ENCODE measurements at regions not wholly inside any gene's neighbourhood (a gene's known extent, or its start where the extent isn't known, plus 50 kb on each side); places are given as distances from the start of the nearest gene placed in this dataset.

DNA sequence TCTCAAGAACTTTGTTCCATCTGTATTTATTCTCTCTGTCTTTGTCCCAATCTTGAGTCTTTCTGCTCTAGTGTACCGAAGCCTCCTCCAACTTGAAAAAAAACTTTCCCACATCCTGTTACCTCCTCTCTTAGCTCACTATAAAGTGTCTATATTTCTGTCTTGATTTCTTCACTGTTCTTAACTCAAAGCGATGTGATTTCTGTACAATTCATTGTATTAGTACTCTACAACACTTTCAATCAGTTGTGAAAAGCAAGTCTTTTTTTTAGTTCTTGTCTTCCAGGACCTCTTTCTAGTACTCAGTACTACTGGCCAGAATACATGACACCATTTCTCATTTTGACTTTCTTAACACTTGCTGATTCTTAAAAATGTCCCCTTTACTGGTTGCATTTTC is 353.5 kb upstream of the SATB1 start:
- no peak for DNase-seq (ENCODE audit: low read depth in 1 of 2, low spot score in 1 of 2)

DNA sequence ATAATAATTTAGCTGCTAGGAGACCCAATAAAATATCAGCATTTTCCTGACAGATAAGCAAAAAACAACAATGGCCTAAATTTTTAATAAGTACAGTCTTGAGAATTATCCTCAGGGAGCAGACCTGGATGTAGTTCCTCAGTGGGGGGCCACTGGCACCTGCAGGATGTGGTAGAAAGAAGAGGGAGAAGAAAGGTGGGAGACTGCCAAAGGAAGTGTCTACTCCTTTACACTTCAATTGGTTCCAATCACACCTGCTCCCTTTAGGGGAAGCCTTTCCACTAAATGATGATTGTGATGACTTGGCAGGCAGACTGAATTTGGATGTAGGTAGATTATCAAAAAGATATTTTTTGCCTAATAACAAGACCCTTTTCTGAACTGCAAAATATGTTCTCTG is 353.0 kb upstream of the SATB1 start:
- DNase-seq (ENCODE audit: low read depth in 1 of 2, low spot score in 1 of 2): no peak

DNA sequence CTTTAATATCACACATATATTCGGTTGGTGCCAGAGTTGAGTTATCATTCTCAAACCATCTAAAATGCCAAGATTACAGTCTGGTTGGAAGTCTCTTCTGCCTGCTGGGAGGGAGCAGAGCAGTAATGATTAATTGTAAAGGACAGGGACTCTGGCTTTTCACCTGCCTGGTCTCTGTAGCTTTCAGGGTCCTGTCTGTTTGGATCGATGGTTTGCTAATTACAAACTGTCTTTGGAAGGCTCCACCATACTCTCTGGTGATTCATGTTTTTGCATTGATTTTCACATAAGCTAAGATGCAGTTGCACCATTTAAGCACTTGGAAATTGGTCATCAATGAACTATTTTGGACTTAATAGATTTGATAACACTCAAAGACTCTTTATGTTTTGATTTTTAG is 350.4 kb upstream of the SATB1 start:
- no peak for DNase-seq (ENCODE audit: low read depth in 1 of 2, low spot score in 1 of 2)

DNA sequence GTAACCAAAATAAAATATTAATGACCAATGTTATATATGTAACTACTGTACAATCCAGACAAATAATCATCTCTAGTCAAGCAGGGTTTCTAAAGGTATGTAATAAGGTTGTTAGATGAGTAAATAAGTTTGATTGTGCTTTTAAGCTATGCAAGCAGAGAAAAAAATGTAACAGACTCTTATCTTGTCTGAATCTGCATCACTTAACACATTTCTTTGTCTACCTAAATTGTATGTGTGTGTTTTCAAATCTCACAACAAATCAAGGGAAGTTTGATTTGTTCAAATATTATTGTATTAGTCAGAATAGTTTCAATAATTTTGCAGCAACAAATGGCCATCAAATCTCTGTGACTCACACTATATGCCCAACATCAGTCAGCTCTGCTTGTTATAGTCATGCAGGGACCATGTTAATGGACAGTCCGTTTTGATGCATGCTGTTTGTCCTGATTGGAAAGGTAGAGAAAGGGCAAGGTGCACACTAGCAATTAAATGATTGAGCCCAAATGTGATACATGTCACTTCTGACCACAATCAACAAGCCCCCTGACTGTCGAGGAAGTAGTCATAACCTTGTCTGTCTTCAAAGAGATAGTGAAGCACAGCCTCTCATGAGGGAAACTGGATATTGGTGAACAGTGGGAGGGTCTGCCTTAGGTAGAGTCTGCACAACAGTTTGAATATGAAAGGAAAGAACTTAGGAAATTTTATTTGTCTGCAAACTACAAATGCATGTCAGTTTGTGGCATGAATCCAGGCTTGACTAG is 349.4 kb upstream of the SATB1 start:
- no peak for DNase-seq (ENCODE audit: low read depth in 1 of 2, low spot score in 1 of 2)

DNA sequence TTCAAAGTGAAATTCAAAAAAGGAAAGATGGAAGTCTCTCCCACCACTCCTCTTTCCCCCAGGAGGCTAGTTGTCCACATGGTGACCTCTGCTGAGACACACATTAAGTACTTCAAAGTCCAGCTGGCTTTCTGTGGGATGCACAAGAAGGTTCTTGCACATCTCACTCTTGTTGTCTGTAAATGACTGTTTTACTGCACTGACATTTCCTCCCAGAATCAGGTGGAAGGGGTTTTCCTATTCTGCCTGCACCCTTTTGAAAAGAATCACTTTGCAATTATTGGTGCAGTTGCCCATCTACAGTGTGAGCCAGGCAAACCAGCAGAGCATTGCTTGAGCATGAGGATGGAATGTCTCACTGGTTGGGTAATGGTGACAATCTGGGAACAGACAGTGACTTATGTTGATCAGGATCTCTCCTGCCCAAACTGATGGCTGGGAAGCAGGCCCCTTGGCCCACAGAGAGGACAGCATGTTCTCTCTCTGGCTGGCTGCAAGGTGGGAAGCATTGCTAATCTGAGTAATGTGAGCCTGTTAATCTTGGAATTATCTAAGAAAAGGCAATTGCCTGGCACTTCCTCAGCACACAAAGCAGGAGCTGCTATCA is 347.7 kb upstream of the SATB1 start:
- no peak for DNase-seq (ENCODE audit: low read depth in 1 of 2, low spot score in 1 of 2)

DNA sequence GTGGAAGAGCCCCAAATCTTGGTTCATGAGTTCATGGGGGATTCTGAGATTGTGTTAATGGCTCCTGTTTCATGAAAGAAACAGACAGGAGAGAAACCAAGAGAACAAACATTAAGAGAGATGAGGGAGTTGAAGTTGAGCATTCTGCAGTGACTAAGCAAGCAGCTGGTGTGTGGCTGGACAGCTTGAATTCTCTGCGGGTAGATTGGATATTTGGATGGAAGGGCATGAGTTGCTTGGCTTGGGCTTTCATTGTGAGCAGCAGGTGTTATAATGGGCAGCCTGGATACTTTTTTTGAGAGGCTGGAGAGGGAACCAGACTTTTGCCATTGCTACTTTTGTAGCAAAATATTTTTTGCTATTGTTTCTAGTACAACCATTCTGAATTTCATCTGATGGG is 346.8 kb upstream of the SATB1 start:
- DNase-seq (ENCODE audit: low read depth in 1 of 2, low spot score in 1 of 2): no peak

DNA sequence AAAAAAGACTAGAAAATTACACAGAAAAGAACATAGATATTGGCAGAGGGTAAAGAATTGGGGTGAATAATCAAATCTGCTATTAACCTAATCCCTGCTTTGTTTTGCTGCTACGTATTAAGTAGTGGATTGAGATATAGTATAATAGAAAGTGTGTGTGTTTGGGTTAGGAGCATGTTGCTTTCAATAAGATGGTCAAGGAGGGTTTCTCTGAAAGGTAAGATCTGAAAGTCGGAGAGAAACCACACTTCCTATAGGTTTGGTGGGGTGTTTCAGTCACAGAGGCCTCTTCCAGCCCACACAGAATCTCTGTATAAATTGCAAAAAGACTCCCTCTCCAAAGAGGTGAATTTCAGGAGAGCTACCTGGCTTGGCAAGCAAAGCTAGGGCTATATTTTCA is 345.7 kb upstream of the SATB1 start:
- no peak for DNase-seq (ENCODE audit: low read depth in 1 of 2, low spot score in 1 of 2)

DNA sequence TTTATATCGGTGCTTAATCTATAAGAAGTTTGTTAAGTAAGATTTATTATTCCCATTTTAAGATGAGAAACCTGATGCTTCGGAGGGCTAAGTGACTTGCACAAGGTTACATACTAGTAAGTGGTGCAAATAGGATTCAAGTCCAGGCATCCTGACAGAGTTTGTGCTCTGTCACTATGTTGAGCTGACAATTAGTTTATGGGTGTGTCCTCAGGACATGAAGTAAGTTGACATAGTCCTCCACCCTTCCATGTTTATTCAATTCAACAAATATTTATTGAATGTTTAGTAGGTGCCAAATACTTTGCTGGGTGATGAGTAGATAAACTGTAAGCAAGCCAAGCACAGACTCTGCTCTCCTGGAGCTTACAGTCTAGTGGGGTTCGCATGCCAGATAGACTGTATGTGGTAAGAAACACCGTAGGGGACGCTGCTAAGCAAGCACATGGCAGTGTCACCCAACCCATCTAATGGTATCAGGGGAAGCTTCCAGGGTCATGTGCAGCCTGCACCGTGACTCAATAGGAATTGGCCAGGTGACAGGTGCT is 342.7 kb upstream of the SATB1 start:
- no peak for DNase-seq (ENCODE audit: low read depth in 1 of 2, low spot score in 1 of 2)

DNA sequence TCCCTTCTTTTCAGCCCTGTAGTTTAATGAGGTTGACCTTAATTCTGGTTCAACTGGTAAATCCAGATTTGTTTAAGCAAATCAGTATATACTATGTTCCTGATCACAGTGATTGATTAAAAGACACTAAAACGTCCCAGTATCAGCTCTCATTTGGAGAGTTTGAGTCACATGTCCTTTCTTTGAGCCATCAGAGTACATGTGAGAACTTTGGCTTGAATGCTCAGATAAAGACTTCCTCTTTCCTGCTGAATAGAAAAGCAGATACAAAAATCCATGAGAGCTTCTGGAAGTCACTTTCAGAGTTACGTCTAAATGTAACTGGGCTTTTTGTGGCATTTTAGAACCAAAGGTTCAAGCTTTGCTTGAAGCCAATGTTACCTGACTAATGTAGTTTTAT is 341.8 kb upstream of the SATB1 start:
- no peak for DNase-seq (ENCODE audit: low read depth in 1 of 2, low spot score in 1 of 2)

DNA sequence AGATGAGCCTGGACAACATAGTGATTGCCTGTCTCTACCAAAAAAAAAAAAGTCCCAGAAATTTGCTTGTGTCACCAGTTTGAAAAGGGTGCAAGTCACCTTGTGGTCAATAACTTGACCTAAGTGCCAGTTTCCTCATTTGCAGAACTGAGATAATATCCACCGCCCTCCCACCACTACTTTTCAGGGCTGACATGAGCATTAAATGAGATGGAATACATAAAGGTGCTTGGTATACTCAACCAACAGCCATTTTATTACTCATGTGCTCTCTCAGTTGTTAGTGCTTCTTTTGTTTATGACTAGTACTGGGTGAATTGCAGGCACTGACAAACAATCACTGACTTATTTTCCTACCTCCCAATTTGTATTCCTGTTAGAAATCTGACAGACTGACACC is 340.5 kb upstream of the SATB1 start:
- no peak for DNase-seq (ENCODE audit: low read depth in 1 of 2, low spot score in 1 of 2)

DNA sequence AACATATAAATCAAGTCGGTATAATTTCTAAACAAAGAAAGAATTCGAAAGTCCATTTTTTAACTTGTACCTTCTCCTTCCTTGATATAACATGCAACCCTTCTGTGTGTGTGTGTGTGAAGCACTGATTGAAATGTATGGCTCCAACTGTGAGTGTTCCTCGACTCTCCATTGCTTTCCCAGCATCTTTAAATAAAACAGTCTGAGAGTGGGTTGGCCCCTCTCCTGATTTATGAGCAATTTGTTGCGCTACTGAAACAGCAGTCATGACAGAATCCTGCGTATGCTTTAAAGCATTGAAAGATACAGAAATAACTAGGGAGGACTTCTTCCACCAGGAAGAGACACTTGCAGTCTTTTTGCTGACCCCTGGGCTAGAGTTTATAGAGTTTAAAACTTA is 340.0 kb upstream of the SATB1 start:
- DNase-seq (ENCODE audit: low read depth in 1 of 2, low spot score in 1 of 2): no peak

DNA sequence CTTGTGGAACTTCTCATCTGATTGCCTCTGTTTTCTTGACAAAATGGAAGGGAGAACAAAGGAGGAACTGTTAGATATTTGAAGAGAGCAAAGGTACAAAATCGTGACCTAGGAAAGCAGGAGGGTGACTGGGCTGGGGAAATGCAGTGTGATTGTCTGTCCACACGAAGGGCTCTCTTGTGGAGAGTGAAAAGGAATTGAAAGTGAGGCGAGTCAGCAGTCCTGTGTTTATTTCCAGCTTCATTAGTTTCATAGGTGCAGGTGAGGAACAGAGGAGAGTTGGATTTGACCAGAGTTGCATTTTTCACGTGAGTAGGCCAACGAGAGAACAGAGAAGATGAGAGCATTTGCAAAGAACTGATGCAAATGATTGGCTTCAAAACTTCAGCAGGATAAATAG is 336.4 kb upstream of the SATB1 start:
- DNase-seq (ENCODE audit: low read depth in 1 of 2, low spot score in 1 of 2): no peak

DNA sequence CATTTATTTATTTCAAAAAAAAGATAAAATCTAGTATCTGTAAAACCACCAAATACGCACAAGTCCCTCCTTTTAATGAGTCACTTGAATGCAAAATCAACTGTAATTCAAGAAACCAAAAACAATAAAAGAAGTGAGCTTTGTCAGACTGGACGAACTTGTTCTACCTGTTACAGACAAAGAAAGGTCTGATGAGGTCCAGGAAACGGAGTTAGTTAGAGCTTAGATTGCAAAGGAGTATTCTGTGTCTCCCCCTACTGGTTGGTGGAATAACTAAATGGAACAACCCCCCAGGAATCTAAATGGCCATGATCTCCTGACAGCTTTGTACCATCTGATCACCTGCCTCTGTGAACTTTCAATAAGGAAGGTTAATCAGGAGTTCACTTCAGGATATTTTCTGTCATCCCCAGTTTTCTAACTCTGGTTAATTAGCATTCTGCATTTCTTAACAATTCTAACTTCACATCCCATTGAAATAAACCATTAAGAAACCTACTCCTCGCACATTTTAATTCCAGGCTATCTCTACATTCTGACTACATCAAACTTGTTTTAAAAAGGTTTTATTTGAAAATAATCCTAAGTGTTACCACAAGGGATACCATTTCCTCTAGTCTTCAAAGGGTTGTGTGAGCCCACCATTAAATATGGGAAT is 333.0 kb upstream of the SATB1 start:
- DNase-seq (ENCODE audit: low read depth in 1 of 2, low spot score in 1 of 2): no peak

DNA sequence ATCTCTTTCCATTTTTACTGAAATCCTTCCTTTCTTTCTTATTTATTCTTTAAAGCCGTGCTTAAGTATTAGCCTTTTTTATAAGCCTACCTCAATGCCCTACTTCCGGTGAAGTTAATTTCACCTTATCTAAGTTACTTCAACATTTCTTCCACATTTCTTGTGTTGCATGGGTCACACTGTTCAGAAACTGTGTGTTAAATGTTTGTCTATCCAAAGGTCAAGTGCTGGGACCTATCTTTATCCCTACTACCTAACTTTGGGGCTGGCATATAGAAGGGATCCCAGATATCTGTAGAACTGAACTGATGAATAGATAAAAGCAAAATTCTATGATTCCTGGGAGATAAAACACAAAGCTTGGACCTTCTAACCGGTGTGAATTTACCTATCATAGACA is 332.3 kb upstream of the SATB1 start:
- DNase-seq (ENCODE audit: low read depth in 1 of 2, low spot score in 1 of 2): no peak

DNA sequence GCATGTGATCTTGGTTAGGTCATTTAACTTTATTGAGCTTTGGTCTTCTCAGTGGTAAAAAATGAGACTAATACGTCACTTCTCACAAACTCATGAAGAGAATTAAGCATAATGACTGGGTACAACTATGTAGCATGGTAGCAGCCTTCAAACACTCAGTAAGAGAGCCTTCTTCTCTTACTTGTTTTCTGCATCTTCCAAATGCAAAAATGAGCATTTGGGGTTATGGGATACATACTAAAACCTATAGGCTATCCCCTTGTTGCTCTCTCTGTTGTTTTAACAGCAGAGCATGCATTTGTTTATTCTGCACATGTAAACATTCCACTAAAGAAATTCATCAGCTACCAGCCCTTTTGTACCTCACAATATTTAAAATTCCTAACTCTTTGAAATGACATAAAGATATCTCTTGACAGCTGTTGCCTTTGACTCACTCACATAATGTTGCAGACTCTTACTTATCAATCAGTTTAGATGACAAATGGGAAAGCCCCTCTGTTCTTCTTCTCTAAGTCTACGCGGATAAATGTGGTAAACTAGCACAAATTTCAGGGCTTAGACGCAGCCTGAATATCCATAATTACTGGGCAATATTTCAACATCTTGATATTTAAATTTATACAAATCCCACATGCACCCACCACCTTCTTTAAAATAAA is 327.3 kb upstream of the SATB1 start:
- no peak for DNase-seq (ENCODE audit: low read depth in 1 of 2, low spot score in 1 of 2)

DNA sequence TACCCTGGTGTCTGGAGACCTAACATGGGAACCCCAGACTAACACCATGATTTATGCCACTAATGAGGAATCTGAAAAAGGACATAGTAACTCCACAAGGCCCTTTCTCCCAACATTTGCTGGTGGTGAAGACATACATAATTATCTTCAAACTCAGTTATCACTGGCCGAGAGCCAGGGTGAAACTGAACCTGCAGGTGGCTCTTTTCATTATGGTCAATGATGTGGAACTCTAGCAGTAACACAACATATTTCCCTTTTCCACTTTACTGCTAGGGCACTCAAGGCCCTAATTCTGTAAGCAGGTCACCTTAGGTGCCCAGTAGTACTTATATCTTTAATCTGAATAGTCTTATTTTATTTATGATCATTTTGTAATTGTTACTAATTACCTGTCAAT is 326.4 kb upstream of the SATB1 start:
- DNase-seq (ENCODE audit: low read depth in 1 of 2, low spot score in 1 of 2): no peak

DNA sequence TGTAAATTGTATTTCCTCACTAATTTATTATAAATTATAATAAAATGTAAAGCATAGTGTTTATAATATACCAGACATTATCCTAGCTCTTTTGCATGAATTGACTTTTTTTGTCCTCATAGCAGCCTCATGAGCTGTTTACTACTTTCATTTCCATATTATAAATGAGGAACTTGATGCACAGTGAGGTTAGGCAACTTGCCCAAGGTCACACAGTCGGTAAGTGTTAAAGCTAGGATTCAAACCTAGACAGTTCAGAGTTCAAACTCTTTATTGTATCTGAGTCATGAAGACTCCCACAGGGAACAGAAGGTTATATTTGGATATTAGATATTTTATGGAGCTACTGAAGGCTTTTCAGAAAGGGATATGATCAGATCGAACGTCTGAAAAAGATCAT is 322.2 kb upstream of the SATB1 start:
- DNase-seq (ENCODE audit: low read depth in 1 of 2, low spot score in 1 of 2): no peak

DNA sequence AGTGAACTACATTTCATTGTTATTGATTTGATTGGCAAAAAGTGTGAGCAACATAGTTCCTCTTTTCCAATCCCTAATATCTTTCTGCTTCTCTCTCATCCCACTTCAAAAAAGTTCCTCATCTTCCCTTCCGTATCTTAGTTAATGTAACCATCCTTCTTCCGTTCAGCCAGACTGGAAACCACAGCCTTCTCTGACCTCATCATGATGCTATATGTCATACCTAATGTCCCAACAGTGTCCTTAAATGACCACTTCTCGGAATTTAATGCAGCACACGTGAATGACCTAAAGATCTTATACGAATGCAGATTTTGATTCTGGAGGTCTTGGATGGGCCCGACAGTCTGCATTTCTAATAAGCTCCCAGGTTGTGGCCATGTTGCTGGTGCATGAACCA is 320.3 kb upstream of the SATB1 start:
- DNase-seq (ENCODE audit: low read depth in 1 of 2, low spot score in 1 of 2): no peak

DNA sequence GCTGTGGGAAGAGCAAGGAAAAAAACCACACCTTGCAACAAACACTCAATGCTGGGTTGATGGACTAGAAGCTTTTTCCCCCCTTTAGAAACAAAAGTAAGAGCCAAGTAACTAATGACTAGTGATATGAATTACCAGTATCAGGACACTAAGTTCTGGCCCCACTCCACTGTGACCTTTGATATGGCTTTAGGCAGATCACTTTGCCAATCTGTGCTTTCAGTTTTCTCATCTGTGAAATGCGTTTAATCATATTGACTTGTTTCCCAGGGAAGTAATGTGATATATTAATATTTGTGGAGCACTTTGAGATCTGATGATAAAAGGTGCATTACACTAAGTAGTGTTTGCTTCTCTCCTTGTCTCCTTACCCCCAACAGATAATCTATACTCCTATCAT is 319.3 kb upstream of the SATB1 start:
- no peak for DNase-seq (ENCODE audit: low read depth in 1 of 2, low spot score in 1 of 2)

DNA sequence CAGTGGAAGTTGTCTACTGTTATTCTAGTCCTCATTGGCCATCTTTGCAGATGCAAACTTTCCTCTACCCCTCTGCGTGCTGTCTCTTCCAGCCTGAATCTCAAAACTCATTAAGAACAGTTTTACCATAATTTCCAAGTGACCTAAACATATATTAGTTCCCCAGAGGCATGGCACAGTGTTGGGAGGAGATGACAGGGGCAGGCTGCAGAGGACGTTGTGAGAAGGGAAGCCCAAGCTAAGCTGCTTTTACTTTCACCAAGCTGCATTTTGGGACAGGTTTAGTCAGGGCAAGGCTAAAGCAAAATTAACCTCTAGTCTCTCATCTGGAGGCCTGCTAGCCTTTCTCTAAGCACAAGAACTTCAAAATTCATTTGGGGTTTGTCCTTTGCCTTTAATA is 318.6 kb upstream of the SATB1 start:
- no peak for DNase-seq (ENCODE audit: low read depth in 1 of 2, low spot score in 1 of 2)

DNA sequence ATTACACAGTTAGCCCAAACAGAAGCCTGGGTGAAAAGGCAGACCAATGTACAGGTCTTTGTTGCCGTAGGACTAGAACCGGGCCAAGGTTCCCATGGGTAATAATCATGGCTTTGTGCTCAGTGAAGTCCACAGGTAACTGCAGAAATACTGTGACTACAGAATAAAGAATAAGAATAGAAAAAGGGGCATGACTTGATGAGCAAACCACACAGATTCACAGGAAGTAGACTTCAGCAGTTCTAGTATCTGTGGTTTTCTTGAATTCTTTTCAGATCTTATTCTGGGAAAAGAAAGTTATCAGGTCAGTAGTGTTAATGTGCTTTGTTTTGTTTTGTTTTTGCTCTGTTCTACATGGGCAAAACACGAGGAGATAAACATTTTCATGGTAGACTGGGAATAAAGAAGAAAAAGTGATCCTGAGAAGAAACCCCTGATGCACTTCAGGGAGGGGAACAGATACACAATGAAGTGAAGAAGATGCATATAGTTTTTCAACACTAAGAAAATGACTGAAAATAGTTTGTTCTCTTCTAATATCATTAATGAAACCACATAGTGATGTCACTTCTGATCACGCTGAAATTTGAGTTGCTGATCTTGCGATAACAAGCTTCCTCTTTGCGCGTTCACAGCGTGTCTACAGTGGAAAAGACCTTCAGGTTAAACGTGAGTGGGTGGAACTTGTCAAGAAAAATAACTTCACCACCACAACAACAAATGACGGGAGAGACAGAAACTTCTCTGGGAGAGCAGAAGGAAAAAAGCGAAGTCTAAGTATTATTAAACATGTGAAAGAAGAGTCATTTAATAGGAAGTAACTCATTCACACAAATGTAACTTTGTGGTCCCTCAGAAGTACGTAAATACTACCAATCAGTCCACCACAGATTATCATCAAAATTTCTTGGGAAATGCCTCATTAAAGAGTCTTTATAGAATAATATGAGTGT is 315.8 kb upstream of the SATB1 start:
- peak in 1 of 2 donors; percentile 42 for DNase-seq (ENCODE audit: low read depth in 1 of 2, low spot score in 1 of 2)
